Superior temporal gyrus (tissue), 1 donor: ENCODE measurements at regions not wholly inside any gene's neighbourhood (a gene's known extent, or its start where the extent isn't known, plus 50 kb on each side); places are given as distances from the start of the nearest gene placed in this dataset.
"Not testable (repeated sequence)": the region's sequence is repeated elsewhere in the genome, so short reads cannot be mapped to it uniquely, and the experiment has no call there.

ENCODE experiments used
- DNase-seq: peaks from one replicate; pipeline ENCODE4 v3.0.0-alpha.2; 2016; ENCODE audit errors: extremely low spot score

DNA sequence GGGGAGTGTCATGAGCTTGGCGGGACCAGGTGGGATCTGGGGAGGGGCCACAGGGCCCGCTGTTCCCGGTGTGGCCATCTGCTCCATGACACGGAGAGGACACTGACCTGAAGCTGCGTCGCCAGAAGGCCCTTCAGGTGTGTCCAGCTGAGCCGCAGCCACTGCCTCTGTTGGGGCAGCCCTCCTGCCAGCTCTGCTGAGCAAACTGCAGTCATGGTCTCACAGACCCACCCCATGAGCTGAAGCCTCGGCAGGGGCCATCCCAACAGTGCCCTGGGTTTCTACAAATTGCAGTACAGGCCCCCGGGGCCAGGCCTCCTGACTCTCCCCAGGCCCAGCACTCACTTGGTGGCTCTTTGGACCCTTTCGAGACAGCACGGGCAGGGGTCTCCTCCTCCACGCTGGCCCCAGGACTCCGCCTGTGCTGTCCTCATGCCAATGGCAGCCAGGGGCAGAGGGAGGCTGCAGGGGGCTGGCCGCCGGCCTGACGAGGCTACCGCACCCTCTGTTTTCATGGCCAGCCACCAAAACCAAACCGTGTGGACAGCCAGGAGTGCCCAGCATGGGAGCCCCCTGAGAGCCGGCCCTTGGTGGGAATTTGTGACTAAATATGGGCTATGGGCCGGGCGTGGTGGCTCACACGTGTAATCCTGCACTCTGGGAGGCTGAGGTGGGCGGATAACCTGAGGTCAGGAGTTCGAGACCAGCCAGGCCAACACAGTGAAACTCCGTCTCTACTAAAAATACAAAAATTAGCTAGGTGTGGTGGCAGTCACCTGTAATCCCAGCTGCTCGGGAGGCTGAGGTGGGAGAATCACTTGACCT, 175.2 kb upstream of the SALL3 start:
- no peak for DNase-seq

- no peak for DNase-seq
These were observed 173.8 kb upstream of the SALL3 start for GRCh38 chr18:78805840-78806239.

DNA sequence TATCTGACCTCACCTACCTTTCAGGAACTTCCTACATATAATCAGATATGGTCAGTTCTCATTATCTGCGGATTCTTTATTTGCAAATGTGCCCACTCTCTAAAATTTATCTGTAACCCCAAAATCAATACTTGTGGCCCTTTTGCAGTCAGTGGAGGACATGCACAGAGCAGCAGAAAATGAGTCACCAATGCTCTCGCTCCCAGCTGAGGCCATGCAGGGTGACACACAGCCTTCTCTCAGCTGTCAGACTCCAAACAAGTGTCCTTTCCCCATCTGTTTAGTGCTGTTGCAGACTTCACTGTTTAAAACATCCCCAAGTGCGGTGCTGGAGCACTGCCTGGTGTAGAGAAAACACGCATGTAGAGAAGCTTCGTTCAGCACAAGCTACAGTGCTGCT, 171.9 kb upstream of the SALL3 start:
- no peak for DNase-seq

- no peak for DNase-seq
These were observed 169.8 kb upstream of the SALL3 start for GRCh38 chr18:78809845-78810244.

DNA sequence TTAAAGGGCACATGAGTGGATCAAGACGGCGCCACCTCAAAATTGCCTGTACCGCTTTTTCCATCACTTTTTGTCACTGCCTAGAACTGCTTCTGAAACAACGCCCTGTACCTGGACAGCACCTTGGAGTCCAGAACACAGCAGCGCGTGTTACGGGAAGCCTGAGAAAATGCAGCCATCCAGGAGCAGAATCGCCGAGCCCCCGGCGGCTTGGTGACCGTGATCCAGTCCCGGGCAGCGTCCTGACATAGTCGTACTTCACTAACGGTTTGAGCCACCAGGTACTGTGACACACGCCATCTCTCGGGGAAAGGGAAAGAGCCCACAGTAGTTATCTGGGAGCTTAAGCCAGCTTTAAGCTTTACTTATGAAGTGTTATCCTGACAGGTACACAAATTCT, 168.9 kb upstream of the SALL3 start:
- no peak for DNase-seq

DNA sequence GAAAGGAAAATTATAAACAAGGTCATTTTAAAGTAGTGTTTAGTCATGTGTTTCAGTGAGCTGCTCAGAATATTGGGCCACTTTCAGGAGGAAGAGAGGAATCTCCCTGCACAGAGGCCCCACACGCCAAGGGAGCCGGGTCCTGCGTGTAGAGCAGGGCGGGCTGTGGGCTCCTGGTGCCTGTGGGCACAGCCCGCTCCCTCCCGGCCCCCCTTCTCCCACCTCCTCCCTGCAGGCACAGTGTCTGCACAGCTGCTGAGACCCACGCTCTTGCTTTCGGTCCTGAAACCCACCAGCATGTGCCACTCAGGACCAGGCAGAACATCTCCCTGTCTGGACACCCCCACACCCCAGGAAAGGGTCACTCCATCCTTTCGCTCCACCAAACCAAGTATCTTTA, 167.6 kb upstream of the SALL3 start:
- DNase-seq = no peak

DNA sequence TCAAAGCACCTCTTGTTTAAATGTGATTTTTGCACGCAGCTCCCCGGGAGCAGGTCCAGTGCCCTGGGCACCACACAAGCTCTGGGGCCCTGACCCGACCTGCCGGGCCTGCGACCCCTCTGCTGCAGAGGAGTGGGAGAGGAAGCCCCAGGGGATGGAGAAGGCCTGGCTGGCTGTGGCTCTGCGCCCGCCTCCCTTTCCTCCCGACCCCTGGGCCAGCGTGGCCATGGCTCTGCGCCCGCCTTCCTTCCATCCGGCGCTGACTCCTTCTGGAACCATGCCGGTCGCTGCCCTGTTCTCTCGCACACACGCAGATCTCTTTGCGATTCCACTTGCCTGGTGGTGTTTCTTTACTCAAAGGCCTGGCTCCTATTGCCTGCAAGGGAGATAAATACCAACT, 166.5 kb upstream of the SALL3 start:
- DNase-seq = no peak

GRCh38 chr18:78813936-78814710, 165.5 kb upstream of the SALL3 start:
- DNase-seq = no peak

DNA sequence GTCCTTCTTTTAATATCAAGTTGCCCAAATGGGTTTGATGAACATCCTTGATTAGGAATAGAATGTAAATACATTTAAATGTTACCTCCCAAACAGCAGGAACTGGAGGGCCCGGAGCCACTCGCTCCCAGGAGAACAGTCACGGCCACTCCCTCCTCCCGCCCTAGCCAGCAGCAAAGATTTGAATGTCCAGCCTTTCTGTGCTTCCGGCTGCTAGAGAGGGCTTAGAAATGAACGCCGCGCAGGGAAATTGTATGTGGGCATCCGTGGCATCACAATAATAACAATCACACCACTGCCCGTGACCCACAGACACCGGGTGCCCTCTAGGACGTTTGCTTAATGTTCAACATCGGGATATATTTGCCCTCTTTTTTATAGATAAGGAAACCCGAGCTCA, 164.9 kb upstream of the SALL3 start:
- no peak for DNase-seq

GRCh38 chr18:78816114-78816513, 163.5 kb upstream of the SALL3 start:
- DNase-seq = no peak

GRCh38 chr18:78816916-78817315, 162.7 kb upstream of the SALL3 start:
- no peak for DNase-seq

GRCh38 chr18:78818495-78818894, 161.1 kb upstream of the SALL3 start:
- no peak for DNase-seq

DNA sequence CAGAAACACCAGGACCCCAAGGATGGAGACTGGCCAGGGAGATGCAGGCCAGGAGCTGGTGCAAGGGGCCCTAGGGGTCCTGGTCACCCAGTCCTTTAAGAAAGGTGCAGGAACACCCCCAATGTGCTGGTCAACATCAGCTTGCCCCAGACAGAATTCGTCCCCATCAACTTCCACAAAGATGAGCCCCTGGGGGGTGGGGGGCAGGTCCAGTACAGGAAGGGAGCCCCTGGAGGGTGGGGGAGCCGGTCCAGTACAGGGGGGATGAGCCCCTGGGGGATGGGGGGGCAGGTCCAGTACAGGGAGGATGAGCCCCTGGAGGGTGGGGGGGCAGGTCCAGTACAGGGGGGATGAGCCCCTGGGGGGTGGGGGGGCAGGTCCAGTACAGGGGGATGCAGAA, 160.7 kb upstream of the SALL3 start:
- no peak for DNase-seq

DNA sequence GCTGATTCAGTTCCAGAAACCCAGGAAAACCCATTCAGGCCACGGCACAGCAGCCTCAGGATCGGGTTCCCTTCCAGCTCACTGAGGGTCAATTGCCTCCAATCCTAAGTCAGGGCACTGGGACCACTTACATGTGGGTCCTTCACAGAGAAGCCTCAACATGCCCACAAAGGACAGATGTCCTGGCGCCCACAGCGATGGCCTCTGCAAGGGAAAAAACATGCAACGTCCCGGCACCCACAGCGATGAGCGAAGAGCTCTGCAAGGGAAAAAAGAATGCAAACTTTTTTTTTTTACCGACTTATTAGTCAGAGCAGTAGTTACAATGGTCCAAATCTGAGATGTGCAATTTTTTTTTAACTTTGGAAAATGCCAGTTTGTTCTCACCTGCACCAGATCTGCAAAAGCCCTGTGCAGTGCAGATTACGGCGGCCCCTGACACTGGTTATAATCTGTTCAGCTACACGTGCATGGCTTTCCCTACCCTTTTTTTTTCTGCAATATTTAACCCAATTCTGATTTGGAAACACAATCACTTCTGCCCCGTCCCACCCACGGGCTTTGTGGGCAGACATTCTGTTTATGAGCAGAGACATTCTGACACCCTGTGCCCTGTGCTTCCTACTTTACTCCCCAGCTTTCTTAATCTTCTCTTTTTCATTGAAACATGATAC, 159.3 kb upstream of the SALL3 start:
- no peak for DNase-seq

- no peak for DNase-seq
These were observed 158.2 kb upstream of the SALL3 start for GRCh38 chr18:78821396-78821795.

DNA sequence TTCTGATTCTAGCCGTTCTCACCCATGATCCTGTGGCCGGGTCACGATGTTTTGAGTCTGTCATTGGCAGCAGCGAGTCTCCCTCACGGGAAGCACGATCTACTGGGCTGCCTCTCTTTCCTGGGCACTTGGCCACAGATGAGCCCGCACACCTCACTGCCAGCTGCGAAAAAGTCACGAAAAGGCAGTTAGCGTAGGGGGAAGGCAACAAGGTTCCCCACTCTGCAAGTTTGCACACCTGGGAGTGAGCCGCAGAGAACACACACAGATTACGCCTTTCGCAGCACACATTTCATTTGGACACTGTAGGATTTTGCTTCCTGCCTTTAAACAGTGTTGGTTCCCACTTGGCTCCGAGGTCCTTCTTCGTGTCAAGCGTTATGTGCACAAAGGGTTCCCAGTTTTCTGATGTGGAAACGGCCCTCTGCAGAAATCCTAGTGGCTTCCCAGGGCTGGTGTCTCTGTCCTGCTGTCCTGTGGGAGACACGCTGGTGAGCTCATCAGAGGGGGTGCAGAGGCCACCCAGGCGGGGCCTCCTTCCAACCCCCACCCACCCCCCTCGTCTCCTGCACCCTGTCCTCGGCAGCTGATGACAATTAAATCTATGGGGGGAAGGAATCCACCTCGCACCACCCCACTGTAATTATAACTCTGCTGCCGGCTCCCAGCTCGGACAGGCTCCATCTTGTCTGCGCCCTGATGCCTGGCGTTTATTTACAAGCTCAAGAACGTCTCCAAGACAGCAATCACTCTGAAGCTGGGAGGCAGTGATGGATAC, 157.3 kb upstream of the SALL3 start:
- no peak for DNase-seq

DNA sequence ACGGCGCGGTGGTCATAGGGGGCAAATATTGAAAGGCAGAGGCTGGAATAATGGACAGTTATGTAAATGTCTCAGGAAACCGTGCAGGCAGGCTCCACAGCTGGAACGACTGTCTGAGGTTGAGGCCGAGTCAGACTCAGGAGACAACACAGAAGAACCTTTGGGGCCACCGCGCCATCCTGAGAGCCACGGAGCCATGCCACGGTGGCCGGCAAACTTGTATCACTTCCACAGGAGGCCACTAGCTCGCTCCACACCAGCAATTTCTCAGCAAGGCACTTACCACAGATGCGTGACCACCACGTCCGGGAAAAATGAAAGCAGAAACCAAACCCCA, 156.7 kb upstream of the SALL3 start:
- no peak for DNase-seq

- no peak for DNase-seq
These were observed 154.4 kb upstream of the SALL3 start for GRCh38 chr18:78825168-78825567.

DNA sequence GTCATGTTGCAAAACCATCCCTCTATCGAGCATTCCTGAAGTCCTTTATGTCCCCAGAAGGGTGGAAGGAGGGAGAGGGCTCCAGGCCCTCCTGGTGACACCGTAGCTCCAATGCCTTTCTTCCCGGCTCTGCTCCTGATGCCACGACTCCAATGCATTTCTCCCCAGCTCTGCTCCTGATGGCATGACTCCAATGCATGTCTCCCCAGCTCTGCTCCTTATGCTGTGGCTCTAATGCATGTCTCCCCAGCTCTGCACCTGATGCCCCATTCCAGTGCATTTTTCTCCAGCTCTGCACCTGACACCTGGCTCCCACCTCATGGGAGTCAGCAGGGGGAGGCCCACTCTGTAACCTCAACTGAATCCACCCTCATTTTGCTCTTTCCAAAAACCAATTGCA, 153.0 kb upstream of the SALL3 start:
- DNase-seq = no peak

DNA sequence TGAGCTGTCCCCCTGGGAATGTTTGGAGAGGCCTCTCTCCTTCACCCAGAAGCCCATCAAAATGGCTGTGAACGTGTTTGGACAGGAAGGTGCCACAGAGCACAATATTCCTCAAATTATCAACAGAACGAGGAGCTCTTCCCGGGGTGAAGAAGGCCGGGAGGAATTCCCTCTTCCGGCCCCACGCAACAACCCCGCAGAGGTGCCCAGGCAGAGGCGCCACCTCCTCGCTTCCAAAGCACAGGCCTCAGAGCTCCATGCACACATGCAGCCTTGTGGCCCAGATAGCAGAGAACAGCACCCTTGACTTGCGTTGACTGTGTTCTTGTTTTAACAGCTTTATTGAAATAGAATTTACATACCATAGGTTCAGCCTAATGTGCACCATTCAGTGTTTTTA, 152.5 kb upstream of the SALL3 start:
- DNase-seq = no peak

- DNase-seq = no peak
These were observed 151.5 kb upstream of the SALL3 start for GRCh38 chr18:78828131-78828530.

- DNase-seq = not testable (repeated sequence)
These were observed 150.6 kb upstream of the SALL3 start for GRCh38 chr18:78829026-78829425.
